ENCODE measurements at regions not wholly inside any gene's neighbourhood (a gene's known extent, or its start where the extent isn't known, plus 50 kb on each side); places are given as distances from the start of the nearest gene placed in this dataset.

DNA sequence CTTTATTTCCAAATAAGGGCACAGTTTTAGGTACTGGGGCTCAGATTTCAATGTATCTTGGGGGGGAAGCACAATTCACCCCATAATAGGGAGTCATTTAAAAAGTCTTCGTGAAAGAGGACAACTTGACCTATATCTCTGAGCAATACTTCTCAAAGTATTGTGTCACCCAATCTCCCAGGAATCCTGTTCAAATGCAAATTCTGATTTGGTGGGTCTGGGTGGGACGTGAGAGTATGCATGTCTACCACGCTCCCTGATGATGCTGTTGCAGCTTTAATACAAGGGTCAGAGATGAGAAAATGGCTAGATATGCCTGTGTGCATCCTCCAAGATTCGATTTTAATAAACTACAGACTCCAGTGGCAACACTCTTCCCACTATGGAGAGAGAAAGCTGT lies 514.8 kb downstream of the BCOR start:
- H3K4me3 ChIP-seq (ENCODE audit: low read length) = no peak overlapping the region
- TF ChIP-seq, protein P1, sequence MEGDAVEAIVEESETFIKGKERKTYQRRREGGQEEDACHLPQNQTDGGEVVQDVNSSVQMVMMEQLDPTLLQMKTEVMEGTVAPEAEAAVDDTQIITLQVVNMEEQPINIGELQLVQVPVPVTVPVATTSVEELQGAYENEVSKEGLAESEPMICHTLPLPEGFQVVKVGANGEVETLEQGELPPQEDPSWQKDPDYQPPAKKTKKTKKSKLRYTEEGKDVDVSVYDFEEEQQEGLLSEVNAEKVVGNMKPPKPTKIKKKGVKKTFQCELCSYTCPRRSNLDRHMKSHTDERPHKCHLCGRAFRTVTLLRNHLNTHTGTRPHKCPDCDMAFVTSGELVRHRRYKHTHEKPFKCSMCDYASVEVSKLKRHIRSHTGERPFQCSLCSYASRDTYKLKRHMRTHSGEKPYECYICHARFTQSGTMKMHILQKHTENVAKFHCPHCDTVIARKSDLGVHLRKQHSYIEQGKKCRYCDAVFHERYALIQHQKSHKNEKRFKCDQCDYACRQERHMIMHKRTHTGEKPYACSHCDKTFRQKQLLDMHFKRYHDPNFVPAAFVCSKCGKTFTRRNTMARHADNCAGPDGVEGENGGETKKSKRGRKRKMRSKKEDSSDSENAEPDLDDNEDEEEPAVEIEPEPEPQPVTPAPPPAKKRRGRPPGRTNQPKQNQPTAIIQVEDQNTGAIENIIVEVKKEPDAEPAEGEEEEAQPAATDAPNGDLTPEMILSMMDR (conservative IDR thresholded peaks at IDR 0.05; ENCODE audit: low read depth, low read length) = no peak
- DNase-seq (ENCODE audit: low read depth) = no peak

DNA sequence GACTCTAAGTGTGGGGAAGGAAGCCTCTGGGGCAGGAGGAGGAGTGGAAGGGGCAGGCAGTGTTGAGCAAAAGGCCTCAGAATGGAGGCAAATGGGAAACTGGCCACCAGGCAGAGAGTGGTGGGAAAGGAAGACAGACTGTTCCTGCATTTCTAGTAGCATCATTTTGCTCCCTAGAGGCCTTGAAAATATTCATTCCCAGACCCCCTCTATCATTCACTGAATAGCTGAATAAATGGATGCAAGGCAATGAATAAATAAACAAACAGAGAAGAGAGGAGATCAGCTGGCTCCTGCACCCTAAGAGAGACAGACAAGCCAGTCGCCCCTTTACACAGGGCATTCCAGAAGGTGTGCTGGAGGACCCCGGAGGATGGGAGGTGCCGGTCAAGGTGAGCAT lies 511.9 kb downstream of the BCOR start:
- TF ChIP-seq, protein P1 (conservative IDR thresholded peaks at IDR 0.05; ENCODE audit: low read depth, low read length) = no peak
- no peak overlapping the region for H3K4me3 ChIP-seq (ENCODE audit: low read length)
- no peak for DNase-seq (ENCODE audit: low read depth)

DNA sequence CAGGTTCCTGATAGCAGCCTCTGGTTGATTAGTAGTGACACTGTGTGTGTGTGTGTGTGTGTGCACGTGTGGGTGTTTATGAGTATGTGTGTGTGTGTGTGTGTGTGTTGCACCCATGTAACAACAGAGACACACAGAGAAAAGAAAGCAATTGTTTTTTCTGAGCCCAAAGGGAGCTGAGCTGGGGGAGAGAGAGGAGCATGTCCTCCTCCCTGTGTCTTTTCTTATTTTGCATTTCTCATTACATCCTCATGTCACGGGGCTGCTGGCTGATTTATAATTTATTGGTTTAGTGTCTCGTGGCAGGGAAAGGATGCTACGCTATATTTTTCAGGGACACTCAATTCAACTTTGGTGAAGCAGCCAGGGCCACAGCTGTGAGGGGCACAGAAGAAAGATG lies 511.4 kb downstream of the BCOR start:
- DNase-seq (ENCODE audit: low read depth) = no peak
- TF ChIP-seq, protein P1 (conservative IDR thresholded peaks at IDR 0.05; ENCODE audit: low read depth, low read length) = no peak
- no peak overlapping the region for H3K4me3 ChIP-seq (ENCODE audit: low read length)

DNA sequence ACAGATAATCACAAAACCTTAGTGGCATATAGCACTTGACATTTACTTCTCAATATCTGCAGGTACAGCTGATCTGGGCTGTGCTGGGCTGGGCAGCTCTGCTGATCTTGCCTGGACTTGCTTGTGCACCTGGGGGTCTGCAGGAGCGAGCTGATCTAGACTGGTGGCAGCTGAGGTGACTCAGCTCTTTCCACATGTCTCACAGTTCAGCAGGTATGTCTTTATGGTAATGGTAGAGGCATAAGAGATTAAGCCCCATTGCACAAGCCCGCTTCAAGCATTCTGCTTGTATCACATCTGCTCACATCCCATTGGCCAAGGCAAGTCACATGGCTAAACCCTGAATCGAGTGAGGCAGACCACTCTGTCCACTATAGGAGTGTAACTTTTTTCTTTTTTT lies 506.7 kb downstream of the BCOR start:
- TF ChIP-seq, protein P1 (conservative IDR thresholded peaks at IDR 0.05; ENCODE audit: low read depth, low read length) = no peak
- no peak for DNase-seq (ENCODE audit: low read depth)
- no peak overlapping the region for H3K4me3 ChIP-seq (ENCODE audit: low read length)

DNA sequence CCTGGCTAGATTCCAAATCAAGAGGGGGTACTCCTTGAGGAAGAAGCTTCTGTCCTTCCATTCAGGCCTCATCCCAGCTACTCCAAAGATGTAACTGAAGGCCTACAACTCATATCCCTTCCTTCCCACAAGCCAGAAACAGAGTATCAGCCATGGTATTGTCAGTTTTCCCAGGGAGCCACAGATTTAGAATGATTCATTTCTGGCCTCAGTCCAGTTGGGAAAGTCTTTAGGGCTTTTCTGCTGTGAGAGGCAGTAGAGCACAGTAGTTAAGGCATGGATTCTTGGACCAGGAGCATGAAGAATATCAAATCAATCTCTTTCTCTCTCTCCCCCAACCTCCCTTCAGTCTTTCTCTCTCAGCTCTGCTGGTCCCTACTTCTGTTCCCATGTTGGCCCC lies 505.0 kb downstream of the BCOR start:
- H3K4me3 ChIP-seq (ENCODE audit: low read length) = no peak overlapping the region
- DNase-seq (ENCODE audit: low read depth) = no peak
- TF ChIP-seq, protein P1 (conservative IDR thresholded peaks at IDR 0.05; ENCODE audit: low read depth, low read length) = no peak

DNA sequence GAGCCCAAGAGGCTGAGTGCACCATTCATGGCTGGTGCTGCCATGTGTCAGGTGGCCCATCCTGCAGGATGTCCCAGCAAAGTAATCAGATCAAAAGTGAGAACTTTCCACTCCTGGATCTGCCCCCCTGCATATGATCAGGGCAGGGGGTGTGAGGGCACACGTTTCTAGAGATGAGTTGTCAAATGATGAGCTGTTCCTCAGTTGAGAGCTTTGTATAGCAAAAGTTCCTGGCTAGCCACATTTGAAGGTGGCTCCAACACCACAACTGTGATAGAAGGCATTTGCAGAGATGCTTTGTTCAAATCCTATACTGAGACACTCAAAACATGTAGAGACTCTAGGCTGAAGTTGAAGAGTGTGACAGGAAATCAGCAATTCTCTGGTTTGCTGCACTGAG lies 501.8 kb downstream of the BCOR start:
- TF ChIP-seq, protein P1 (conservative IDR thresholded peaks at IDR 0.05; ENCODE audit: low read depth, low read length) = no peak
- no peak overlapping the region for H3K4me3 ChIP-seq (ENCODE audit: low read length)
- no peak for DNase-seq (ENCODE audit: low read depth)

DNA sequence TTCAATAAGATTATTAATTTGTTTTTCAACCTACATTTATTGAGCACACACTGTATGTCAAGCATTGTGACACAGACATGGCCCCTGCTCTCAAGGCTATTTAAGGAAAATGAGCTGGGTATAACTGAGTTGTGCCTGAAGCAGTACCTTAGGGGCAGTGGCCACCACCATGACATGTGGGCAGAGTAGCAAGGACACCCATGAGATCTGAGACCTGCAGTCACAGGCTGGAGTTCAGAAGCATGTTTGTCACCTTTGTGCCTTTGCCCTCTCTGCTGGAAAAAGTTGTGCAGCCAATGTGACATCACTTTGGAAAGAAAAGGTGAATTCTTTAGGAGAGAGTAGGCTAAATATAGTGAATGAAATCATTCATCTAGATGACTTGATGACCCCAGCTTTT lies 501.3 kb downstream of the BCOR start:
- H3K4me3 ChIP-seq (ENCODE audit: low read length) = no peak overlapping the region
- TF ChIP-seq, protein P1 (conservative IDR thresholded peaks at IDR 0.05; ENCODE audit: low read depth, low read length) = no peak
- no peak for DNase-seq (ENCODE audit: low read depth)
